HepG2 (cell line): ENCODE measurements at regions not wholly inside any gene's neighbourhood (a gene's known extent, or its start where the extent isn't known, plus 50 kb on each side); places are given as distances from the start of the nearest gene placed in this dataset.
A peak's percentile ranks its signal among the peaks of the same experiment; 100 is the strongest.

Experiments used
- AGO1 ChIP-seq: fragments of 200-400 bp; formaldehyde crosslinking; IDR thresholded peaks from 2 replicates; pipeline ENCODE4 v1.6.1; 2017; ENCODE audit warnings: mild to moderate bottlenecking, low read depth, low read length, moderate library complexity; ENCODE audit not compliant: poor library complexity, severe bottlenecking
- ASH2L ChIP-seq: fragments of 300-600, 200-600 bp; sonication (generic); IDR thresholded peaks from 2 replicates; pipeline ENCODE4 v1.7.0; 2017; ENCODE audit warnings: low read depth, mild to moderate bottlenecking, moderate library complexity, mixed read lengths, low read length; ENCODE audit not compliant: insufficient read length
- FOXC1 ChIP-seq: sonication (generic); formaldehyde crosslinking; IDR thresholded peaks from 2 replicates; pipeline ENCODE4 v1.8.0; 2022; ENCODE audit warnings: mild to moderate bottlenecking, missing genetic modification reagents, borderline replicate concordance
- HNRNPL ChIP-seq: fragments of 200-400 bp; formaldehyde crosslinking; IDR thresholded peaks from 2 replicates; pipeline ENCODE4 v1.6.1; 2017; ENCODE audit warnings: mild to moderate bottlenecking, low read depth, low read length
- IKZF1 ChIP-seq: fragments of 450-650 bp; IDR thresholded peaks from 2 replicates; pipeline ENCODE4 v1.7.1; 2016
- MAFK ChIP-seq, 2 experiments: IDR thresholded peaks in 1 of 2; conservative IDR thresholded peaks in 1 of 2; 2 replicates each; pipeline ENCODE4 v1.6.1; 2011; ENCODE audit warnings: improper control_type of control experiment in 2 of 2, low read length in 2 of 2
- NCOA1 ChIP-seq: sonication (generic); formaldehyde crosslinking; IDR thresholded peaks from 2 replicates; pipeline ENCODE4 v1.9.0; 2021; ENCODE audit warnings: missing genetic modification reagents
- PLRG1 ChIP-seq: fragments of 450-650 bp; conservative IDR thresholded peaks from 2 replicates; pipeline ENCODE4 v1.6.1; 2016
- RAD51 ChIP-seq: fragments of 450-650 bp; IDR thresholded peaks from 2 replicates; pipeline ENCODE4 v1.6.1; 2016; ENCODE audit warnings: borderline replicate concordance
- STAG1 ChIP-seq: sonication (generic); formaldehyde crosslinking; IDR thresholded peaks from 2 replicates; pipeline ENCODE4 v1.4.0; 2020; ENCODE audit warnings: missing genetic modification reagents
- ZBTB3 ChIP-seq: sonication (generic); formaldehyde crosslinking; IDR thresholded peaks from 2 replicates; pipeline ENCODE4 v1.4.0; 2020; ENCODE audit warnings: low read depth, mild to moderate bottlenecking, moderate library complexity, missing genetic modification reagents, borderline replicate concordance
- ZC3H4 ChIP-seq: sonication (generic); formaldehyde crosslinking; IDR thresholded peaks from 2 replicates; pipeline ENCODE4 v1.4.0; 2020; ENCODE audit warnings: missing genetic modification reagents, borderline replicate concordance
- ZNF205 ChIP-seq: IDR thresholded peaks from 2 replicates; pipeline ENCODE4 v1.6.1; 2018; ENCODE audit warnings: missing biosample characterization, missing genetic modification reagents
- ZNF549 ChIP-seq: sonication (generic); formaldehyde crosslinking; IDR thresholded peaks from 2 replicates; pipeline ENCODE4 v1.5.0; 2020; ENCODE audit warnings: missing genetic modification reagents
- ZNF557 ChIP-seq: sonication (generic); formaldehyde crosslinking; IDR thresholded peaks from 2 replicates; pipeline ENCODE4 v1.4.0; 2020; ENCODE audit warnings: missing genetic modification reagents
- ZNF772 ChIP-seq: sonication (generic); formaldehyde crosslinking; IDR thresholded peaks from 2 replicates; pipeline ENCODE4 v1.5.0; 2020; ENCODE audit warnings: mild to moderate bottlenecking, missing genetic modification reagents
- TF ChIP-seq, protein P1 (sequence below): sonication (generic); formaldehyde crosslinking; conservative IDR thresholded peaks from 2 replicates; pipeline ENCODE4 v1.4.0; 2020; ENCODE audit warnings: missing genetic modification reagents
- TF ChIP-seq, protein P2 (sequence below): sonication (generic); formaldehyde crosslinking; IDR thresholded peaks from 2 replicates; pipeline ENCODE4 v1.5.1; 2020; ENCODE audit warnings: mild to moderate bottlenecking, moderate library complexity, missing genetic modification reagents
- TF ChIP-seq, protein P3 (sequence below): sonication (generic); formaldehyde crosslinking; IDR thresholded peaks from 2 replicates; pipeline ENCODE4 v1.9.0; 2021; ENCODE audit warnings: missing genetic modification reagents, borderline replicate concordance
- TF ChIP-seq, protein P4 (sequence below): sonication (generic); formaldehyde crosslinking; IDR thresholded peaks from 2 replicates; pipeline ENCODE4 v1.4.0; 2020; ENCODE audit warnings: low read depth, mild to moderate bottlenecking, missing genetic modification reagents

DNA sequence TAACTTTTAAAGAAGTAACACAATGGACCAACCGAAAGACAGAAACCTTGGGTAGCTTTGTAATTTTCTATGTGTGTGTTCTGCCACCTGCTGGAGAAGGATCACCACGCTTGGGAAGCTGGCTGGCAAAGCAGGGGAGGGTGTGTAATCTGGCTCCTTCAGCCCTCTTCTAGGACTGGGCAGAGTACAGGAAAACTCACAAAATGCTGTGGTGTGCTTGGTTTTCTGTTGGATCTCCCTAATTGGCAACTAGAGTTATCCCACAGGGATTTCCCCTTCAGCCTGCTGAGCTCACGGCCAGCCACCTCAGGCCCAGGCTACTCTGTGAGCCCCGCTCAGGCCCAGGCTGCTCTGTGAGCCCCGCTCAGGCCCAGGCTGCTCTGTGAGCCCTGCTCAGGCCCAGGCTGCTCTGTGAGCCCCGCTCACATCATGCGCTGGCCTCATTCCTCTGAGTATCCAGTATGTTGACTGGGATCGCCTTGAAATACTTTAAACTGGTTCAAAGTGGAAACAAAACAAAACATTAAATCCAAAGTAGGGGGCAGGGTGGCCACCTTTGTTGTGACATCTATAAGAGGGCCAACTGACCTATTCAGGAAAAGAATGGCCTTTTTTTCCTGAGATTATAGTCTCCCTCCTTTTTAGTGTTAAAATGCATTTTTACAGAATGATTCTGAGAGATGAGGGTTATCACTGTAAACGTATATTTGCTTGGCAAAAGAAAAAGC is 52.0 kb upstream of the RNU6-8 start (continued):
- TF ChIP-seq ZBTB3 (no peak), ZNF557 (CRISPR knock-in tag) (no peak), MAFK (conservative IDR thresholded peaks at IDR 0.05 in 1 of 2, IDR thresholded peaks at IDR 0.05 in 1 of 2; ENCODE audit: low read length in 2 of 2) (peak in 1 of 2 experiments; percentile 53; a peak in 1 of 4 replicates), PLRG1 (no peak), ZC3H4 (CRISPR knock-in tag) (0 out of 2 replicates have a peak, but pooled peaks have one; percentile 23), NCOA1 (CRISPR knock-in tag) (0 out of 2 replicates have a peak, but pooled peaks have one; percentile 42), STAG1 (CRISPR knock-in tag) (peak; percentile 99), RAD51 (no peak), ASH2L (no peak), ZNF772 (CRISPR knock-in tag) (no peak), HNRNPL (no peak), FOXC1 (0 out of 2 replicates have a peak, but pooled peaks have one; percentile 47), AGO1 (peak; percentile 60), ZNF549 (CRISPR knock-in tag) (no peak), ZNF205 (peak; percentile 75; the same call in 1 of the 2 replicates), IKZF1 (no peak)
- TF ChIP-seq, protein P1, sequence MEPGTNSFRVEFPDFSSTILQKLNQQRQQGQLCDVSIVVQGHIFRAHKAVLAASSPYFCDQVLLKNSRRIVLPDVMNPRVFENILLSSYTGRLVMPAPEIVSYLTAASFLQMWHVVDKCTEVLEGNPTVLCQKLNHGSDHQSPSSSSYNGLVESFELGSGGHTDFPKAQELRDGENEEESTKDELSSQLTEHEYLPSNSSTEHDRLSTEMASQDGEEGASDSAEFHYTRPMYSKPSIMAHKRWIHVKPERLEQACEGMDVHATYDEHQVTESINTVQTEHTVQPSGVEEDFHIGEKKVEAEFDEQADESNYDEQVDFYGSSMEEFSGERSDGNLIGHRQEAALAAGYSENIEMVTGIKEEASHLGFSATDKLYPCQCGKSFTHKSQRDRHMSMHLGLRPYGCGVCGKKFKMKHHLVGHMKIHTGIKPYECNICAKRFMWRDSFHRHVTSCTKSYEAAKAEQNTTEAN (CRISPR knock-in tag) = no peak
- TF ChIP-seq, protein P2, sequence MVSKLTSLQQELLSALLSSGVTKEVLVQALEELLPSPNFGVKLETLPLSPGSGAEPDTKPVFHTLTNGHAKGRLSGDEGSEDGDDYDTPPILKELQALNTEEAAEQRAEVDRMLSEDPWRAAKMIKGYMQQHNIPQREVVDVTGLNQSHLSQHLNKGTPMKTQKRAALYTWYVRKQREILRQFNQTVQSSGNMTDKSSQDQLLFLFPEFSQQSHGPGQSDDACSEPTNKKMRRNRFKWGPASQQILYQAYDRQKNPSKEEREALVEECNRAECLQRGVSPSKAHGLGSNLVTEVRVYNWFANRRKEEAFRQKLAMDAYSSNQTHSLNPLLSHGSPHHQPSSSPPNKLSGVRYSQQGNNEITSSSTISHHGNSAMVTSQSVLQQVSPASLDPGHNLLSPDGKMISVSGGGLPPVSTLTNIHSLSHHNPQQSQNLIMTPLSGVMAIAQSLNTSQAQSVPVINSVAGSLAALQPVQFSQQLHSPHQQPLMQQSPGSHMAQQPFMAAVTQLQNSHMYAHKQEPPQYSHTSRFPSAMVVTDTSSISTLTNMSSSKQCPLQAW = 0 out of 2 replicates have a peak, but pooled peaks have one; percentile 25
- TF ChIP-seq, protein P3, sequence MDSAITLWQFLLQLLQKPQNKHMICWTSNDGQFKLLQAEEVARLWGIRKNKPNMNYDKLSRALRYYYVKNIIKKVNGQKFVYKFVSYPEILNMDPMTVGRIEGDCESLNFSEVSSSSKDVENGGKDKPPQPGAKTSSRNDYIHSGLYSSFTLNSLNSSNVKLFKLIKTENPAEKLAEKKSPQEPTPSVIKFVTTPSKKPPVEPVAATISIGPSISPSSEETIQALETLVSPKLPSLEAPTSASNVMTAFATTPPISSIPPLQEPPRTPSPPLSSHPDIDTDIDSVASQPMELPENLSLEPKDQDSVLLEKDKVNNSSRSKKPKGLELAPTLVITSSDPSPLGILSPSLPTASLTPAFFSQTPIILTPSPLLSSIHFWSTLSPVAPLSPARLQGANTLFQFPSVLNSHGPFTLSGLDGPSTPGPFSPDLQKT (CRISPR knock-in tag) = no peak
- TF ChIP-seq, protein P4, sequence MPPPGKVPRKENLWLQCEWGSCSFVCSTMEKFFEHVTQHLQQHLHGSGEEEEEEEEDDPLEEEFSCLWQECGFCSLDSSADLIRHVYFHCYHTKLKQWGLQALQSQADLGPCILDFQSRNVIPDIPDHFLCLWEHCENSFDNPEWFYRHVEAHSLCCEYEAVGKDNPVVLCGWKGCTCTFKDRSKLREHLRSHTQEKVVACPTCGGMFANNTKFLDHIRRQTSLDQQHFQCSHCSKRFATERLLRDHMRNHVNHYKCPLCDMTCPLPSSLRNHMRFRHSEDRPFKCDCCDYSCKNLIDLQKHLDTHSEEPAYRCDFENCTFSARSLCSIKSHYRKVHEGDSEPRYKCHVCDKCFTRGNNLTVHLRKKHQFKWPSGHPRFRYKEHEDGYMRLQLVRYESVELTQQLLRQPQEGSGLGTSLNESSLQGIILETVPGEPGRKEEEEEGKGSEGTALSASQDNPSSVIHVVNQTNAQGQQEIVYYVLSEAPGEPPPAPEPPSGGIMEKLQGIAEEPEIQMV (CRISPR knock-in tag) = no peak; the same call in 1 of the 2 replicates
